Keratinocyte (primary cell): ENCODE measurements at regions not wholly inside any gene's neighbourhood (a gene's known extent, or its start where the extent isn't known, plus 50 kb on each side); places are given as distances from the start of the nearest gene placed in this dataset.

Source experiments
- DNase-seq: peaks from one replicate; pipeline ENCODE4 v3.0.0-alpha.2; 2011; ENCODE audit warnings: low read depth, missing footprints, low spot score
- FAIRE-seq: peaks from 2 replicates; lab custom pipeline; 2011; peaks lifted over from hg19 to GRCh38; lab: Jason Lieb, UNC
- H2AFZ ChIP-seq: 2 replicates; pipeline ENCODE4 v1.6.0; 2012; ENCODE audit warnings: low read length, control low read depth, inconsistent platforms; ENCODE audit not compliant: control insufficient read depth
- H3K27ac ChIP-seq: 2 replicates; pipeline ENCODE4 v1.5.1; 2011; ENCODE audit warnings: low read length; ENCODE audit not compliant: control insufficient read depth, insufficient read depth
- H3K27me3 ChIP-seq: 3 replicates; pipeline ENCODE4 v1.6.0; 2011; ENCODE audit warnings: low read length; ENCODE audit not compliant: control insufficient read depth, insufficient read depth; ENCODE audit errors: extremely low read depth
- H3K36me3 ChIP-seq, 2 experiments: 2 replicates in 1 of 2; 3 replicates in 1 of 2; pipeline ENCODE4 v1.5.1; 2011; ENCODE audit warnings: low read length in 2 of 2, mild to moderate bottlenecking in 1 of 2; ENCODE audit not compliant: control insufficient read depth in 2 of 2, insufficient read depth in 2 of 2; ENCODE audit errors: extremely low read depth in 1 of 2
- H3K4me1 ChIP-seq: 3 replicates; pipeline ENCODE4 v1.5.1; 2011; ENCODE audit warnings: low read length; ENCODE audit not compliant: control insufficient read depth, insufficient read depth; ENCODE audit errors: extremely low read depth
- H3K4me2 ChIP-seq: 3 replicates; pipeline ENCODE4 v1.6.0; 2011; ENCODE audit warnings: low read depth, low read length; ENCODE audit not compliant: control insufficient read depth, insufficient read depth; ENCODE audit errors: extremely low read depth
- H3K4me3 ChIP-seq, 3 experiments: fragments of 200-600 bp in 1 of 3; sonication (generic) in 1 of 3; 2 replicates in 2 of 3; 3 replicates in 1 of 3; pipeline ENCODE4 v1.5.1; 2011 to 2016; ENCODE audit warnings: low read length in 3 of 3, mild to moderate bottlenecking in 3 of 3, control low read depth in 2 of 3, inconsistent platforms in 1 of 3, low read depth in 1 of 3, mixed read lengths in 1 of 3, mixed run types in 1 of 3, moderate library complexity in 1 of 3; ENCODE audit not compliant: control insufficient read depth in 2 of 3, insufficient read depth in 2 of 3; ENCODE audit errors: extremely low read depth in 1 of 3
- H3K79me2 ChIP-seq: 2 replicates; pipeline ENCODE4 v1.6.0; 2012; ENCODE audit warnings: low read length; ENCODE audit not compliant: control insufficient read depth, insufficient read depth
- H3K9ac ChIP-seq: 3 replicates; pipeline ENCODE4 v1.6.0; 2011; ENCODE audit warnings: low read length; ENCODE audit not compliant: control insufficient read depth, insufficient read depth; ENCODE audit errors: extremely low read depth
- H3K9me1 ChIP-seq: 3 replicates; pipeline ENCODE4 v1.6.0; 2011; ENCODE audit warnings: low read length; ENCODE audit not compliant: control insufficient read depth, insufficient read depth; ENCODE audit errors: extremely low read depth
- H3K9me3 ChIP-seq: 2 replicates; pipeline ENCODE4 v1.5.1; 2012; ENCODE audit warnings: low read depth, low read length; ENCODE audit not compliant: control insufficient read depth
- H4K20me1 ChIP-seq: 3 replicates; pipeline ENCODE4 v1.6.0; 2011; ENCODE audit warnings: low read length; ENCODE audit not compliant: control insufficient read depth, insufficient read depth; ENCODE audit errors: extremely low read depth
- CTCF ChIP-seq, 3 experiments: IDR thresholded peaks in 1 of 3; conservative IDR thresholded peaks in 1 of 3; optimal IDR thresholded peaks in 1 of 3; 2 replicates in 2 of 3; 3 replicates in 1 of 3; pipeline versions ENCODE3 to v1.5.1; 2011; ENCODE audit warnings: low read length in 3 of 3, mild to moderate bottlenecking in 3 of 3, moderate library complexity in 2 of 3, control low read depth in 1 of 3, inconsistent platforms in 1 of 3; ENCODE audit not compliant: insufficient read depth in 2 of 3; ENCODE audit errors: extremely low read depth in 1 of 3
- EZH2 ChIP-seq: IDR thresholded peaks from one replicate; pipeline ENCODE4 v1.6.1; 2012; ENCODE audit warnings: inconsistent platforms, mild to moderate bottlenecking, low read length, moderate library complexity
- dilution Hi-C: fragments of 300-500 bp; cut with MboI; formaldehyde crosslinking; loops from one replicate; pipeline ENCODE4 v1.7.0; 2020; ENCODE audit warnings: low sequenced_read_pairs; ENCODE audit not compliant: extremely low pct_ligation_motif_present

DNA sequence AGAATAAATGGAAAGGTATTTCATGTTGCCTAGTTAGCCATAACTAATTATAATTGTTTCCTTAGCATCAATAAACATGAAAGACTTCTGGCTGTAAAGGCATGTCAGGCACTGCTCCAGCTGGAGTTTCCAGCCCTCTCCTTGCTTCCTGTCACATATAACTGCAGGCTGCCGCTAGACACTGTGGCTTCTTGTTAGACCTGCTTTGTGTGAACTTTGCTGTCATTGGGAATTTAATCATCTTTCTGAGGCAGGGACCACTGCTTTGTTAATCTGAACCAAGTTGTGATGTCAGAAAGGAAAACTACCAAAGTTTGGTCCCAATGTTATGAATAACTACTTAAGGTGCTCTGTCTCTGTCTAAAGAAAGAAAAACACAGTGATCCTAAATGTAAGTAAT is 90.3 kb upstream of the DUSP10 start:
- dilution Hi-C loops = no loop called here
- no peak for TF ChIP-seq CTCF (optimal IDR thresholded peaks at IDR 0.05 in 1 of 3, IDR thresholded peaks at IDR 0.05 in 1 of 3, conservative IDR thresholded peaks at IDR 0.05 in 1 of 3; ENCODE audit: extremely low read depth in 1 of 3, insufficient read depth in 2 of 3, low read length in 3 of 3)
- TF ChIP-seq EZH2 = no peak
- FAIRE-seq = peak; percentile 34
- H4K20me1 ChIP-seq = no peaks in the 10 kb centered on the region
- peaks cover 59% of the 10 kb centered on the region for H3K4me1 ChIP-seq
- no peaks in the 10 kb centered on the region for H3K9me3 ChIP-seq
- H3K4me3 ChIP-seq = no peak overlapping the region
- H3K27me3 ChIP-seq = no peaks in the 10 kb centered on the region
- H3K27ac ChIP-seq = peak overlapping the region; percentile 84
- H3K79me2 ChIP-seq = no peaks in the 10 kb centered on the region
- no peak for DNase-seq
- H3K9ac ChIP-seq = peak overlapping the region; percentile 44
- H3K36me3 ChIP-seq = no peaks in the 10 kb centered on the region
- H3K9me1 ChIP-seq = no peaks in the 10 kb centered on the region
- H2AFZ ChIP-seq = peak overlapping the region; percentile 61
- peak overlapping the region; percentile 66 for H3K4me2 ChIP-seq

DNA sequence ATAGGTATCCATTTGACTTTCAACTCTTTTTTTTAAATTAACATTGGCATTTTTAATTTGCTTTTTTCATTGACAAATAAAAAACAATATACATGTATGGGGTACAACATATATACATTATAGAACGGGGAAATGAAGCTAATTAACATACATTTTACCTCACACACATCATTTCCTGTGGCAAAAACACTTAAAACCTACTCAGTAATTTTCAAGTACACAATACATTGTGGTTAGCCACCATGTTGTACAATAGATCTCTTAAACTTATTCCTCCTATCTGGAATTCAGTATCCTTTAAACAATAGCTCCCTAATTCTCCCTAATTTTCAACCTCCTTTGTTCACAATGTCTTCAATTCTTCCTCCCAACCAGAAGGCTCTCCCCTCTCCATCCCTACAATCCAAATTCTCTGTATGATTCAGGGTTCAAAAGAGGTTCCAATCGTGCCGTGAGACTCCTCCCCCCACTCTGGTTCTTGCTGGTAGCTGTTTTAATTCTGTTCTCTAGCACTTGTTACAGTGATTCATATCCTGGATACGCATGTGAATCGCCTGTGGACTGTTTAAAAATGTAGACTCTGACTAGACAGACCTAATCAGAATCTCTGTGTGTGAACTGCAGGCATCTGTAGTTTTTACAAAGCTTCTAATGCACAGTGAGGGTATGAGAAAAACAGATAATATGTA is 87.6 kb upstream of the DUSP10 start:
- H4K20me1 ChIP-seq = no peaks in the 10 kb centered on the region
- no peaks in the 10 kb centered on the region for H3K27me3 ChIP-seq
- no peak overlapping the region for H2AFZ ChIP-seq
- H3K4me2 ChIP-seq = peak overlapping the region; percentile 35
- peak; percentile 91 for FAIRE-seq
- TF ChIP-seq CTCF (optimal IDR thresholded peaks at IDR 0.05 in 1 of 3, IDR thresholded peaks at IDR 0.05 in 1 of 3, conservative IDR thresholded peaks at IDR 0.05 in 1 of 3; ENCODE audit: extremely low read depth in 1 of 3, insufficient read depth in 2 of 3, low read length in 3 of 3) = no peak
- no peak for TF ChIP-seq EZH2
- peaks cover 66% of the 10 kb centered on the region for H3K4me1 ChIP-seq
- H3K9ac ChIP-seq = no peak overlapping the region
- H3K36me3 ChIP-seq = no peaks in the 10 kb centered on the region
- no peak for DNase-seq
- no peaks in the 10 kb centered on the region for H3K9me1 ChIP-seq
- H3K9me3 ChIP-seq = no peaks in the 10 kb centered on the region
- peak overlapping the region; percentile 68 for H3K27ac ChIP-seq
- H3K79me2 ChIP-seq = no peaks in the 10 kb centered on the region
- H3K4me3 ChIP-seq = no peak overlapping the region
- dilution Hi-C loops = no loop called here
